ENCODE measurements at regions not wholly inside any gene's neighbourhood (a gene's known extent, or its start where the extent isn't known, plus 50 kb on each side); places are given as distances from the start of the nearest gene placed in this dataset.

DNA sequence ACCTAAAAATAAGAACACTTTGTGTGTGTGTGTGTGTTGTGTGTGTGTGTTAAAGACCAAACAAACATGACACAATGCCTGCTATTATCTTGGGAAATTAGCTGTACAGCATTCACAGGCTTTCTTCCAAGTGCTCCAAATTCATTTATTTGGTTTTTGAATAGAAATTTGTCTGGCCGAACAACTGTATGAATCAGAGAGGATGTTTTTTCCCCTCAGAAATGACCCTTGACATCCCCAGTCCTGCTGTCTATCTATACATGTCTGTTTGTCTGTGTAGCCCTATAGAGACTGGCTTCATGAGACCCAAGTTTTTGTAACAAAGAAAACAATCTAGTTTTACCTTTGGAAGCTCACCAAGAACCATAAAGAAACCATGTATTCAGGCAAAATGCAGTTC lies 549.8 kb downstream of the NSUN3 start (continued):
- TF ChIP-seq, protein P1, sequence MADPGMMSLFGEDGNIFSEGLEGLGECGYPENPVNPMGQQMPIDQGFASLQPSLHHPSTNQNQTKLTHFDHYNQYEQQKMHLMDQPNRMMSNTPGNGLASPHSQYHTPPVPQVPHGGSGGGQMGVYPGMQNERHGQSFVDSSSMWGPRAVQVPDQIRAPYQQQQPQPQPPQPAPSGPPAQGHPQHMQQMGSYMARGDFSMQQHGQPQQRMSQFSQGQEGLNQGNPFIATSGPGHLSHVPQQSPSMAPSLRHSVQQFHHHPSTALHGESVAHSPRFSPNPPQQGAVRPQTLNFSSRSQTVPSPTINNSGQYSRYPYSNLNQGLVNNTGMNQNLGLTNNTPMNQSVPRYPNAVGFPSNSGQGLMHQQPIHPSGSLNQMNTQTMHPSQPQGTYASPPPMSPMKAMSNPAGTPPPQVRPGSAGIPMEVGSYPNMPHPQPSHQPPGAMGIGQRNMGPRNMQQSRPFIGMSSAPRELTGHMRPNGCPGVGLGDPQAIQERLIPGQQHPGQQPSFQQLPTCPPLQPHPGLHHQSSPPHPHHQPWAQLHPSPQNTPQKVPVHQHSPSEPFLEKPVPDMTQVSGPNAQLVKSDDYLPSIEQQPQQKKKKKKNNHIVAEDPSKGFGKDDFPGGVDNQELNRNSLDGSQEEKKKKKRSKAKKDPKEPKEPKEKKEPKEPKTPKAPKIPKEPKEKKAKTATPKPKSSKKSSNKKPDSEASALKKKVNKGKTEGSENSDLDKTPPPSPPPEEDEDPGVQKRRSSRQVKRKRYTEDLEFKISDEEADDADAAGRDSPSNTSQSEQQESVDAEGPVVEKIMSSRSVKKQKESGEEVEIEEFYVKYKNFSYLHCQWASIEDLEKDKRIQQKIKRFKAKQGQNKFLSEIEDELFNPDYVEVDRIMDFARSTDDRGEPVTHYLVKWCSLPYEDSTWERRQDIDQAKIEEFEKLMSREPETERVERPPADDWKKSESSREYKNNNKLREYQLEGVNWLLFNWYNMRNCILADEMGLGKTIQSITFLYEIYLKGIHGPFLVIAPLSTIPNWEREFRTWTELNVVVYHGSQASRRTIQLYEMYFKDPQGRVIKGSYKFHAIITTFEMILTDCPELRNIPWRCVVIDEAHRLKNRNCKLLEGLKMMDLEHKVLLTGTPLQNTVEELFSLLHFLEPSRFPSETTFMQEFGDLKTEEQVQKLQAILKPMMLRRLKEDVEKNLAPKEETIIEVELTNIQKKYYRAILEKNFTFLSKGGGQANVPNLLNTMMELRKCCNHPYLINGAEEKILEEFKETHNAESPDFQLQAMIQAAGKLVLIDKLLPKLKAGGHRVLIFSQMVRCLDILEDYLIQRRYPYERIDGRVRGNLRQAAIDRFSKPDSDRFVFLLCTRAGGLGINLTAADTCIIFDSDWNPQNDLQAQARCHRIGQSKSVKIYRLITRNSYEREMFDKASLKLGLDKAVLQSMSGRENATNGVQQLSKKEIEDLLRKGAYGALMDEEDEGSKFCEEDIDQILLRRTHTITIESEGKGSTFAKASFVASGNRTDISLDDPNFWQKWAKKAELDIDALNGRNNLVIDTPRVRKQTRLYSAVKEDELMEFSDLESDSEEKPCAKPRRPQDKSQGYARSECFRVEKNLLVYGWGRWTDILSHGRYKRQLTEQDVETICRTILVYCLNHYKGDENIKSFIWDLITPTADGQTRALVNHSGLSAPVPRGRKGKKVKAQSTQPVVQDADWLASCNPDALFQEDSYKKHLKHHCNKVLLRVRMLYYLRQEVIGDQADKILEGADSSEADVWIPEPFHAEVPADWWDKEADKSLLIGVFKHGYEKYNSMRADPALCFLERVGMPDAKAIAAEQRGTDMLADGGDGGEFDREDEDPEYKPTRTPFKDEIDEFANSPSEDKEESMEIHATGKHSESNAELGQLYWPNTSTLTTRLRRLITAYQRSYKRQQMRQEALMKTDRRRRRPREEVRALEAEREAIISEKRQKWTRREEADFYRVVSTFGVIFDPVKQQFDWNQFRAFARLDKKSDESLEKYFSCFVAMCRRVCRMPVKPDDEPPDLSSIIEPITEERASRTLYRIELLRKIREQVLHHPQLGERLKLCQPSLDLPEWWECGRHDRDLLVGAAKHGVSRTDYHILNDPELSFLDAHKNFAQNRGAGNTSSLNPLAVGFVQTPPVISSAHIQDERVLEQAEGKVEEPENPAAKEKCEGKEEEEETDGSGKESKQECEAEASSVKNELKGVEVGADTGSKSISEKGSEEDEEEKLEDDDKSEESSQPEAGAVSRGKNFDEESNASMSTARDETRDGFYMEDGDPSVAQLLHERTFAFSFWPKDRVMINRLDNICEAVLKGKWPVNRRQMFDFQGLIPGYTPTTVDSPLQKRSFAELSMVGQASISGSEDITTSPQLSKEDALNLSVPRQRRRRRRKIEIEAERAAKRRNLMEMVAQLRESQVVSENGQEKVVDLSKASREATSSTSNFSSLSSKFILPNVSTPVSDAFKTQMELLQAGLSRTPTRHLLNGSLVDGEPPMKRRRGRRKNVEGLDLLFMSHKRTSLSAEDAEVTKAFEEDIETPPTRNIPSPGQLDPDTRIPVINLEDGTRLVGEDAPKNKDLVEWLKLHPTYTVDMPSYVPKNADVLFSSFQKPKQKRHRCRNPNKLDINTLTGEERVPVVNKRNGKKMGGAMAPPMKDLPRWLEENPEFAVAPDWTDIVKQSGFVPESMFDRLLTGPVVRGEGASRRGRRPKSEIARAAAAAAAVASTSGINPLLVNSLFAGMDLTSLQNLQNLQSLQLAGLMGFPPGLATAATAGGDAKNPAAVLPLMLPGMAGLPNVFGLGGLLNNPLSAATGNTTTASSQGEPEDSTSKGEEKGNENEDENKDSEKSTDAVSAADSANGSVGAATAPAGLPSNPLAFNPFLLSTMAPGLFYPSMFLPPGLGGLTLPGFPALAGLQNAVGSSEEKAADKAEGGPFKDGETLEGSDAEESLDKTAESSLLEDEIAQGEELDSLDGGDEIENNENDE (IDR thresholded peaks at IDR 0.05; ENCODE audit: insufficient replicate concordance, low read length), result no peak
- no peak for TF ChIP-seq HDAC2 (IDR thresholded peaks at IDR 0.05; ENCODE audit: borderline replicate concordance in 1 of 2, low read depth in 2 of 2, low read length in 2 of 2)
- no peak for TF ChIP-seq POLR2AphosphoS5 (IDR thresholded peaks at IDR 0.05; ENCODE audit: low read depth, low read length)
- TF ChIP-seq SUZ12 (IDR thresholded peaks at IDR 0.05; ENCODE audit: low read length), result no peak
- no peak for TF ChIP-seq SP2 (IDR thresholded peaks at IDR 0.05; ENCODE audit: low read length)
- TF ChIP-seq KDM5A (IDR thresholded peaks at IDR 0.05; ENCODE audit: low read length), result no peak
- TF ChIP-seq SP4 (IDR thresholded peaks at IDR 0.05; ENCODE audit: low read length), result no peak
- TF ChIP-seq SP1 (IDR thresholded peaks at IDR 0.05; ENCODE audit: low read depth, low read length), result no peak
- TF ChIP-seq, protein P2, sequence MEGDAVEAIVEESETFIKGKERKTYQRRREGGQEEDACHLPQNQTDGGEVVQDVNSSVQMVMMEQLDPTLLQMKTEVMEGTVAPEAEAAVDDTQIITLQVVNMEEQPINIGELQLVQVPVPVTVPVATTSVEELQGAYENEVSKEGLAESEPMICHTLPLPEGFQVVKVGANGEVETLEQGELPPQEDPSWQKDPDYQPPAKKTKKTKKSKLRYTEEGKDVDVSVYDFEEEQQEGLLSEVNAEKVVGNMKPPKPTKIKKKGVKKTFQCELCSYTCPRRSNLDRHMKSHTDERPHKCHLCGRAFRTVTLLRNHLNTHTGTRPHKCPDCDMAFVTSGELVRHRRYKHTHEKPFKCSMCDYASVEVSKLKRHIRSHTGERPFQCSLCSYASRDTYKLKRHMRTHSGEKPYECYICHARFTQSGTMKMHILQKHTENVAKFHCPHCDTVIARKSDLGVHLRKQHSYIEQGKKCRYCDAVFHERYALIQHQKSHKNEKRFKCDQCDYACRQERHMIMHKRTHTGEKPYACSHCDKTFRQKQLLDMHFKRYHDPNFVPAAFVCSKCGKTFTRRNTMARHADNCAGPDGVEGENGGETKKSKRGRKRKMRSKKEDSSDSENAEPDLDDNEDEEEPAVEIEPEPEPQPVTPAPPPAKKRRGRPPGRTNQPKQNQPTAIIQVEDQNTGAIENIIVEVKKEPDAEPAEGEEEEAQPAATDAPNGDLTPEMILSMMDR (IDR thresholded peaks at IDR 0.05; ENCODE audit: control extremely low read depth in 1 of 3, insufficient read depth in 1 of 3, low read depth in 1 of 3, low read length in 3 of 3), result no peak

Data from H1 (cell line).